ENCODE measurements at regions not wholly inside any gene's neighbourhood (a gene's known extent, or its start where the extent isn't known, plus 50 kb on each side); places are given as distances from the start of the nearest gene placed in this dataset.
"Not testable (repeated sequence)": the region's sequence is repeated elsewhere in the genome, so short reads cannot be mapped to it uniquely, and the experiment has no call there.

DNA sequence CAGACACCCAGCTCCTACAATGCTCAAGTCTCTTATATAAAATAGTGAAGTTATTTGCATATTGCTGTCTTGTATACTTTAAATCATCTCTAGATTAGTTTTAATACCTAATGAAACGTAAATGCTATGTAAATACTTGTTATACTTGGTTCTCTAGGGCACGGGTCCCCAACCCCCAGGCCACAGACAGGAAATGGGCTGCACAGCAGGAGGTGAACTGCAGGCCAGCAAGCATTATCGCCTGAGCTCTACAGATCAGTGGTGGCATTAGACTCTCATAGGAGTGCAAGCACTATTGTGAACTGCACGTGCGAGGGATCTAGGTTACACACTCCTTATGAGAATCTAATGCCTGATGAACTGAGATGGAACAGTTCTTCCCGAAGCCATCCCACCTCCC is 395.9 kb upstream of the EMCN start:
- TF ChIP-seq, protein P1, sequence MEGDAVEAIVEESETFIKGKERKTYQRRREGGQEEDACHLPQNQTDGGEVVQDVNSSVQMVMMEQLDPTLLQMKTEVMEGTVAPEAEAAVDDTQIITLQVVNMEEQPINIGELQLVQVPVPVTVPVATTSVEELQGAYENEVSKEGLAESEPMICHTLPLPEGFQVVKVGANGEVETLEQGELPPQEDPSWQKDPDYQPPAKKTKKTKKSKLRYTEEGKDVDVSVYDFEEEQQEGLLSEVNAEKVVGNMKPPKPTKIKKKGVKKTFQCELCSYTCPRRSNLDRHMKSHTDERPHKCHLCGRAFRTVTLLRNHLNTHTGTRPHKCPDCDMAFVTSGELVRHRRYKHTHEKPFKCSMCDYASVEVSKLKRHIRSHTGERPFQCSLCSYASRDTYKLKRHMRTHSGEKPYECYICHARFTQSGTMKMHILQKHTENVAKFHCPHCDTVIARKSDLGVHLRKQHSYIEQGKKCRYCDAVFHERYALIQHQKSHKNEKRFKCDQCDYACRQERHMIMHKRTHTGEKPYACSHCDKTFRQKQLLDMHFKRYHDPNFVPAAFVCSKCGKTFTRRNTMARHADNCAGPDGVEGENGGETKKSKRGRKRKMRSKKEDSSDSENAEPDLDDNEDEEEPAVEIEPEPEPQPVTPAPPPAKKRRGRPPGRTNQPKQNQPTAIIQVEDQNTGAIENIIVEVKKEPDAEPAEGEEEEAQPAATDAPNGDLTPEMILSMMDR (conservative IDR thresholded peaks at IDR 0.05; ENCODE audit: low read depth): no peak
- POLR2A ChIA-PET (ENCODE audit: low non-redundant PET): no interaction called here

DNA sequence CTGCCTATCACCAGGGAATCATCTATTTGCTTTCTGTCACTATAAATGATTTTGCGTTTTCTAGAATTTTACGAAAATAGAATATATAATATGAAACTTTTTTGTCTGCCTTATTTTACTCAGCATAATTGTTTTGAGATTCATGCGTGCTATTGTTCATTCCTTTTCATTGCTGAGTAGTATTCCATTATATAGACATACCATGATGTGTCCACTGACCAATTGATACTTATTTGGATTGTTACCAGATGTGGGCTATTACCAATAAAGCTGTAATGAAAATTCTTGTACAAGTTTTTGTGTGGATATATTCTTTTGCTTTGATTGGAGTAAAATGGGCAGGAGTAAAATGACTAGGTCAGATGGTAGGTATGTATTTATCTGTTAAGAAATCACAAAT is 390.7 kb upstream of the EMCN start:
- no peak for DNase-seq (ENCODE audit: low spot score)
- no peak overlapping the region for H3K27ac ChIP-seq
- TF ChIP-seq, protein P1 (conservative IDR thresholded peaks at IDR 0.05; ENCODE audit: low read depth): no peak
- CTCF ChIA-PET: interaction anchor here (0.6 kb wide), 1 partner anchor 609 kb away, joined by 5 read pairs; no protein-coding TSS in a partner anchor
- POLR2A ChIA-PET (ENCODE audit: low non-redundant PET): no interaction called here

More for the DNA sequence above, 395.9 kb upstream of the EMCN start:
- CTCF ChIA-PET: interaction anchor here (0.7 kb wide), 1 partner anchor 543 kb away, joined by 3 read pairs; no protein-coding TSS in a partner anchor
- no peak overlapping the region for H3K27ac ChIP-seq
- no peak for DNase-seq (ENCODE audit: low spot score)

GRCh38 chr4:100907465-100908454 is 389.9 kb upstream of the EMCN start:
- TF ChIP-seq, protein P1 (conservative IDR thresholded peaks at IDR 0.05; ENCODE audit: low read depth): peak; percentile 28; the same call in 1 of the 2 replicates
- H3K27ac ChIP-seq: no peak overlapping the region
- ChIA-PET POLR2A (ENCODE audit: low non-redundant PET) (no interaction called here), CTCF (interaction anchor here (0.5 to 0.6 kb wide), 2 partner anchors 132 to 608 kb away, joined by 4 to 5 read pairs; no protein-coding TSS in a partner anchor)
- peak; percentile 9 for DNase-seq (ENCODE audit: low spot score)

DNA sequence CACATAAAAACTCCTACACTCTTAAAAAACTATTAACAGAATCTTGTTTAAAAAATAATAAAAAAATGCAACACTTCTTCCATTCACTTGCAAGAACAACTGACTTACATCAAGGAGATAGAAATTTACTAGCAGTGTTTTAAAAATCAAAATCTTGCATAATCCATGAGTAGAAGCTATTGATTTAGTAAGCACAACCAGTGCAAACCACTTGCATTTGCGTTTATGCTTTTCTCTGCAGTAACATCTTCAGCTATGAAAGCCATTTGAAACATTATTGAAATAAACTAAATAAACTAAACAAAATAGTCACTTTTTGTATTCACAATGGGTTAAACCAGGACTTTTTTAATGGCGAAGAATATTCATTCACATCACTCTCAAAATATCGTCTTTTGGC is 389.2 kb upstream of the EMCN start:
- TF ChIP-seq, protein P1 (conservative IDR thresholded peaks at IDR 0.05; ENCODE audit: low read depth): no peak
- no peak for DNase-seq (ENCODE audit: low spot score)
- H3K27ac ChIP-seq: no peak overlapping the region
- ChIA-PET POLR2A (ENCODE audit: low non-redundant PET) (no interaction called here), CTCF (interaction anchor here (0.5 kb wide), 1 partner anchor 132 kb away, joined by 4 read pairs; no protein-coding TSS in a partner anchor)

DNA sequence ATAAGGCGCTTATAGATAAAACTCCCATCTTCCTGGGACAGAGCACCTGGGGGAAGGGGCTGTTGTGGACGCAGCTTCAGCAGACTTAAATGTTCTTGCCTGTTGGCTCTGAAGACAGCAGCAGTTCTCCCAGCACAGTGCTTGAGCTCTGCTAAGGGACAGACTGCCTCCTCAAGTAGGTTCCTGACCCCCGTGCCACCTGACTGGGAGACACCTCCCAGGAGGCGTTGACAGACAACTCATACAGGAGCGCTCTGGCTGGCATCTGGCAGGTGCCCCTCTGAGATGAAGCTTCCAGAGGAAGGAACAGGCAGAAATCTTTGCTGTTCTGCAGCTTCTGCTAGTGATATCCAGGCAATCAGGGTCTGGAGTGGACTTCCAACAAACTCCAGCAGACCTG is 383.1 kb upstream of the EMCN start:
- POLR2A ChIA-PET (ENCODE audit: low non-redundant PET); DNase-seq (ENCODE audit: low spot score); H3K27ac ChIP-seq; CTCF ChIA-PET: not testable (repeated sequence)

DNA sequence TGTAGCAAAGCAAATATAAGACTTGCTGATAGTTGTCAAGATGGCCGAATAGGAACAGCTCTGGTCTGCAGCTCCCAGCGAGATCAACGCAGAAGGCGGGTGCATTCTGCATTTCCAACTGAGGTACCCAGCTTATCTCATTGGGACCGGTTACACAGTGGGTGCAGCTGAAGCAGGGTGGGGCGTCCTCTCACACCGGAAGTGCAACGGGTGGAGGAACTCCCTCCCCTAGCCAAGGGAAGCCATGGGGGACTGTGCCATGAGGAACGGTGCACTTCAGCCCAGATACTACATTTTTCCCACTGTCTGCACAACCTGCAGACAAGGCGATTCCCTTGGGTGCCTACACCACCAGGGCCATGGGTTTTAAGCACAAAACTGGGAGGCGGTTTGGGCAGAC is 382.3 kb upstream of the EMCN start:
- TF ChIP-seq, protein P1 (conservative IDR thresholded peaks at IDR 0.05; ENCODE audit: low read depth): no peak
- no peak overlapping the region for H3K27ac ChIP-seq
- ChIA-PET POLR2A (ENCODE audit: low non-redundant PET) (no interaction called here), CTCF (interaction anchor here (0.6 kb wide), 1 partner anchor 162 kb away, joined by 4 read pairs; no protein-coding TSS in a partner anchor)
- no peak for DNase-seq (ENCODE audit: low spot score)

DNA sequence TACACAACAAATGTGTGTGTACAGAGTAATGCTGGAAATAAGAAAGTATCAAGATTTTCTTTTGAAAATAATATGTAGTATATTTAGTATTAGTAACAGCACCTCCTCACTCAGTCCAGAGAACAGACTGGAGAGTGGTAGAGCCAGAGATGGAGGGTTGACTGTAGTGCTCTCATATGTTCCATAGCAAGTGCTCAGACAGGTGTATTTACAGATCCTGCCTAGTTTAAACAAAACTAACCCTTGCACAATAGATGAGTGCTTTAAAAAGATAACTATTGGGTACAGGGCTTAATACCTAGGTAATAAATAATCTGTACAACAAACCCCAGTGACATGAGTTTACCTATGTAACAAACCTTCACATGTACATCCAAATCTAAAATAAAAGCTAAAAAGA is 381.0 kb upstream of the EMCN start:
- POLR2A ChIA-PET (ENCODE audit: low non-redundant PET): no interaction called here
- no peak for DNase-seq (ENCODE audit: low spot score)

More for the DNA sequence above, 381.0 kb upstream of the EMCN start:
- TF ChIP-seq, protein P1 (conservative IDR thresholded peaks at IDR 0.05; ENCODE audit: low read depth): no peak
- no peak overlapping the region for H3K27ac ChIP-seq
- CTCF ChIA-PET: interaction anchor here (1.1 kb wide), 1 partner anchor 27 kb away, joined by 3 read pairs; no protein-coding TSS in a partner anchor
